Heart left ventricle (tissue), 13 donors: ENCODE measurements at regions not wholly inside any gene's neighbourhood (a gene's known extent, or its start where the extent isn't known, plus 50 kb on each side); places are given as distances from the start of the nearest gene placed in this dataset.

Experiments used
- POLR2A ChIP-seq, 2 donors: fragments of 450-650 bp; IDR thresholded peaks; one replicate each; pipeline ENCODE4 v1.6.1; 2017; ENCODE audit warnings: antibody characterized with exemption in 2 of 2, mild to moderate bottlenecking in 2 of 2, moderate library complexity in 2 of 2
- TF ChIP-seq, protein P1 (sequence below), 12 donors: fragments of 200-600 bp; sonication (generic) in 4 of 12; IDR thresholded peaks; one replicate each; pipeline versions ENCODE4 v1.5.0 to v1.8.0; 2018 to 2022; ENCODE audit warnings: antibody characterized with exemption in 12 of 12, mild to moderate bottlenecking in 5 of 12
- donor health status: ischemic (EF 13 %, LVEDD 7.1; RV severe dilation, severe dysfunction).
- donor health status: DM: no; HTN: yes; CAD: no.
- donor health status: DM: no; HTN: no; CAD: no.
- donor health status: ischemic (EF 25% LVEDD 6.9; RV normal size, moderate dysfunction).
- donor health status: ischemic (EF 25% LVEDD 5.7; RV mildly dilated, moderate dysfunction).
- donor health status: ischemic (EF 35%, LVEDD 5.7; RV mildly dilated, moderate dysfunction).
- donor health status: nonischemic (EF 11% LVEDD 7.7; RV severe dilation, severe dysfunction).
- donor health status: DM: yes; HTN: yes; CAD: no.
- donor health status: PGD.
- donor health status: ischemic (EF 29% LVEDD 5.4; RV normal size, mild dysfunction).
- donor health status: nonischemic (EF 23%, LVEDD 6.1; RV moderate dilation, normal function).

- TF ChIP-seq, protein P1, sequence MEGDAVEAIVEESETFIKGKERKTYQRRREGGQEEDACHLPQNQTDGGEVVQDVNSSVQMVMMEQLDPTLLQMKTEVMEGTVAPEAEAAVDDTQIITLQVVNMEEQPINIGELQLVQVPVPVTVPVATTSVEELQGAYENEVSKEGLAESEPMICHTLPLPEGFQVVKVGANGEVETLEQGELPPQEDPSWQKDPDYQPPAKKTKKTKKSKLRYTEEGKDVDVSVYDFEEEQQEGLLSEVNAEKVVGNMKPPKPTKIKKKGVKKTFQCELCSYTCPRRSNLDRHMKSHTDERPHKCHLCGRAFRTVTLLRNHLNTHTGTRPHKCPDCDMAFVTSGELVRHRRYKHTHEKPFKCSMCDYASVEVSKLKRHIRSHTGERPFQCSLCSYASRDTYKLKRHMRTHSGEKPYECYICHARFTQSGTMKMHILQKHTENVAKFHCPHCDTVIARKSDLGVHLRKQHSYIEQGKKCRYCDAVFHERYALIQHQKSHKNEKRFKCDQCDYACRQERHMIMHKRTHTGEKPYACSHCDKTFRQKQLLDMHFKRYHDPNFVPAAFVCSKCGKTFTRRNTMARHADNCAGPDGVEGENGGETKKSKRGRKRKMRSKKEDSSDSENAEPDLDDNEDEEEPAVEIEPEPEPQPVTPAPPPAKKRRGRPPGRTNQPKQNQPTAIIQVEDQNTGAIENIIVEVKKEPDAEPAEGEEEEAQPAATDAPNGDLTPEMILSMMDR (IDR thresholded peaks at IDR 0.05) = no peak
- TF ChIP-seq POLR2A (IDR thresholded peaks at IDR 0.05) = no peak
These were observed 122.3 kb upstream of the IRF2BP2 start for GRCh38 chr1:234732260-234732659.
